ENCODE measurements at regions not wholly inside any gene's neighbourhood (a gene's known extent, or its start where the extent isn't known, plus 50 kb on each side); places are given as distances from the start of the nearest gene placed in this dataset.

DNA sequence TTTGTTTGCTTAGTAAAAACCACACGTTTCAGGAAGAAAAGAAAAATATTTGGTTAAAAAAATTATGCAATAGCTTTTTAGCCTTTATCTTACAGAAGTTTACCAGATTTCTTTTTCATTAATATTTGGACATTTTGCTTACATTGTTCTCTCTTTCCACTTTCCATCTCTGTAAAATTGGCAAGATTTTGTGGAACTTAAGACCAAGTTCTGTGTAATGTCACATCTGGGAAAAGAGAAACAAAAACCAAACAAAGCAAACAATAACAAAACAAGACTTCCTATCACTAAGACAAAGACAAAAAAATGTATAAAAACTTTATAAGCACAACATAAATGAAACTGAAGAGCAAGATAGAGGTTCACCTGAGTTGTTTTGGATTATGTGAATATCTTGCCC is 1392.1 kb upstream of the CELF4 start:
- Histone ChIP-seq H3K27me3 (ENCODE audit: control insufficient read depth, insufficient read depth, low read length) (no peaks in the 10 kb centered on the region), H3K36me3 (ENCODE audit: control insufficient read depth, insufficient read depth, low read length) (no peaks in the 10 kb centered on the region), H3K4me3 (ENCODE audit: low read depth, low read length) (no peak overlapping the region)
- no peak for DNase-seq (ENCODE audit: low read depth)
- TF ChIP-seq, protein P1, sequence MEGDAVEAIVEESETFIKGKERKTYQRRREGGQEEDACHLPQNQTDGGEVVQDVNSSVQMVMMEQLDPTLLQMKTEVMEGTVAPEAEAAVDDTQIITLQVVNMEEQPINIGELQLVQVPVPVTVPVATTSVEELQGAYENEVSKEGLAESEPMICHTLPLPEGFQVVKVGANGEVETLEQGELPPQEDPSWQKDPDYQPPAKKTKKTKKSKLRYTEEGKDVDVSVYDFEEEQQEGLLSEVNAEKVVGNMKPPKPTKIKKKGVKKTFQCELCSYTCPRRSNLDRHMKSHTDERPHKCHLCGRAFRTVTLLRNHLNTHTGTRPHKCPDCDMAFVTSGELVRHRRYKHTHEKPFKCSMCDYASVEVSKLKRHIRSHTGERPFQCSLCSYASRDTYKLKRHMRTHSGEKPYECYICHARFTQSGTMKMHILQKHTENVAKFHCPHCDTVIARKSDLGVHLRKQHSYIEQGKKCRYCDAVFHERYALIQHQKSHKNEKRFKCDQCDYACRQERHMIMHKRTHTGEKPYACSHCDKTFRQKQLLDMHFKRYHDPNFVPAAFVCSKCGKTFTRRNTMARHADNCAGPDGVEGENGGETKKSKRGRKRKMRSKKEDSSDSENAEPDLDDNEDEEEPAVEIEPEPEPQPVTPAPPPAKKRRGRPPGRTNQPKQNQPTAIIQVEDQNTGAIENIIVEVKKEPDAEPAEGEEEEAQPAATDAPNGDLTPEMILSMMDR (IDR thresholded peaks at IDR 0.05; ENCODE audit: insufficient read depth, low read length, severe bottlenecking), result no peak
- FAIRE-seq, result no peak

DNA sequence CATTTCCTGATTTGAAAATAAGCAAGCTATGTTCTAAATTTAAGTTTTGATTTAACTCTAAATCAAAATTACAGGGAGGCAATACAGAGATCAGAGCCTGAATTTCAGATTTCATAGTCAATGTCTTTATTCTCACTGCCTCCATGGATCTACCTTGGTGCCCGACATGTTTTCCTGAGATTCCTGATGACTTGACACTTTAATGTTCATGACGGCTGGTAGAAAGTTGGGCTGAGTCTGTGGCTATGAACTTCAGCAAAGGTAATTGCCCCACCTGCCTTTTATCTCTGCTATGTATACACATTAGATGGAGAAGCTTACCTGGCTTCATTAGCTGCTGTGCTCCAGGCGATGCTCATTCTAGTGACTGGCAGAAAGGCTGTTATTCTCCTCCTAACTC is 1390.5 kb upstream of the CELF4 start:
- Histone ChIP-seq H3K36me3 (ENCODE audit: control insufficient read depth, insufficient read depth, low read length) (no peaks in the 10 kb centered on the region), H3K27me3 (ENCODE audit: control insufficient read depth, insufficient read depth, low read length) (no peaks in the 10 kb centered on the region), H3K4me3 (ENCODE audit: low read depth, low read length) (no peak overlapping the region)
- no peak for DNase-seq (ENCODE audit: low read depth)
- TF ChIP-seq, protein P1 (IDR thresholded peaks at IDR 0.05; ENCODE audit: insufficient read depth, low read length, severe bottlenecking), result no peak
- no peak for FAIRE-seq

DNA sequence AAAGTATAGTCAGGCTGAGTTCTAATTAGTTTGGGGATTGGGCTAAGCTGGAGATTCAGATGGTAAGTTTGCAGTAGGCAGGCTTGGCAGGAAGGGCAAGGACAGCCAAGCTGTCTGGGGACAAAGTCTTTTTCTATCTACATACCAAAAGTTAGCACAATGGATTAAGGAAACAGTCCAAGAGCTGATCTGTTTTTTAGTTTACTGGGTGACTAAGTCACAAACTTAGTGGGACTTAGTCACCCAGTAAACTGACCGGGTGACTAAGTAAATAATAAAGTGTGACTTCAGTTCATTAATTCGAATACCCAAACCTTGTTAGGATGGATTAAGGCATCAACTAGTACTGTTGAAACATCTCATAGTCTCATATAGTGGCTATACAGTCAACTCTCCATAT is 1386.0 kb upstream of the CELF4 start:
- H3K4me3 ChIP-seq (ENCODE audit: low read depth, low read length), result no peak overlapping the region
- TF ChIP-seq, protein P1 (IDR thresholded peaks at IDR 0.05; ENCODE audit: insufficient read depth, low read length, severe bottlenecking), result no peak
- FAIRE-seq, result no peak
- H3K36me3 ChIP-seq (ENCODE audit: control insufficient read depth, insufficient read depth, low read length), result no peaks in the 10 kb centered on the region
- no peaks in the 10 kb centered on the region for H3K27me3 ChIP-seq (ENCODE audit: control insufficient read depth, insufficient read depth, low read length)
- peak; percentile 35 for DNase-seq (ENCODE audit: low read depth)

DNA sequence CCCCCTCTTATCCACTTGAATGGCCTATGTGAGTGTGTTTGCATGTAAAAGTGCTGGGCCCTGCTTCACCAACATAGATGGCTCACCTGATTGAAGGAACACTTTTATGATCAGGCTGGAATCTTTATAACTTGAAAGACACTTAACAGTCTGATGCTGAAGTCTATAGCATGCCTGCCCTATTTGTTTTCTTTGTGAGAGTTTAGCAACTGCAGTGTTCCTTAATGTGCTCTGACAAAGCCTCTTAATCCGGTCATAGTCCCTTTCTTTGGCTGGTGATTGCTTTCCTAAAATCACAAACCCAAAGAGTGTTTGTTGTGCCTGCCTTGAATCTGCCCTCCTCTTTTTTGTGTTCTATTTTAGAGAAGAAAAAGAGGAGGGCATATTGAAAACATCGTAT is 1382.8 kb upstream of the CELF4 start:
- no peaks in the 10 kb centered on the region for H3K27me3 ChIP-seq (ENCODE audit: control insufficient read depth, insufficient read depth, low read length)
- FAIRE-seq (no peak), DNase-seq (ENCODE audit: low read depth) (no peak)
- H3K36me3 ChIP-seq (ENCODE audit: control insufficient read depth, insufficient read depth, low read length), result no peaks in the 10 kb centered on the region
- TF ChIP-seq, protein P1 (IDR thresholded peaks at IDR 0.05; ENCODE audit: insufficient read depth, low read length, severe bottlenecking), result no peak
- no peak overlapping the region for H3K4me3 ChIP-seq (ENCODE audit: low read depth, low read length)

GRCh38 chr18:38944446-38945024 is 1378.9 kb upstream of the CELF4 start:
- H3K36me3 ChIP-seq (ENCODE audit: control insufficient read depth, insufficient read depth, low read length), result no peaks in the 10 kb centered on the region
- no peak for DNase-seq (ENCODE audit: low read depth)
- TF ChIP-seq, protein P1 (IDR thresholded peaks at IDR 0.05; ENCODE audit: insufficient read depth, low read length, severe bottlenecking), result no peak
- H3K27me3 ChIP-seq (ENCODE audit: control insufficient read depth, insufficient read depth, low read length), result no peaks in the 10 kb centered on the region
- no peak for FAIRE-seq
- H3K4me3 ChIP-seq (ENCODE audit: low read depth, low read length), result no peak overlapping the region

Data from bronchial epithelial cell (primary cell).